ENCODE measurements at regions not wholly inside any gene's neighbourhood (a gene's known extent, or its start where the extent isn't known, plus 50 kb on each side); places are given as distances from the start of the nearest gene placed in this dataset.

- TF ChIP-seq, protein P1, sequence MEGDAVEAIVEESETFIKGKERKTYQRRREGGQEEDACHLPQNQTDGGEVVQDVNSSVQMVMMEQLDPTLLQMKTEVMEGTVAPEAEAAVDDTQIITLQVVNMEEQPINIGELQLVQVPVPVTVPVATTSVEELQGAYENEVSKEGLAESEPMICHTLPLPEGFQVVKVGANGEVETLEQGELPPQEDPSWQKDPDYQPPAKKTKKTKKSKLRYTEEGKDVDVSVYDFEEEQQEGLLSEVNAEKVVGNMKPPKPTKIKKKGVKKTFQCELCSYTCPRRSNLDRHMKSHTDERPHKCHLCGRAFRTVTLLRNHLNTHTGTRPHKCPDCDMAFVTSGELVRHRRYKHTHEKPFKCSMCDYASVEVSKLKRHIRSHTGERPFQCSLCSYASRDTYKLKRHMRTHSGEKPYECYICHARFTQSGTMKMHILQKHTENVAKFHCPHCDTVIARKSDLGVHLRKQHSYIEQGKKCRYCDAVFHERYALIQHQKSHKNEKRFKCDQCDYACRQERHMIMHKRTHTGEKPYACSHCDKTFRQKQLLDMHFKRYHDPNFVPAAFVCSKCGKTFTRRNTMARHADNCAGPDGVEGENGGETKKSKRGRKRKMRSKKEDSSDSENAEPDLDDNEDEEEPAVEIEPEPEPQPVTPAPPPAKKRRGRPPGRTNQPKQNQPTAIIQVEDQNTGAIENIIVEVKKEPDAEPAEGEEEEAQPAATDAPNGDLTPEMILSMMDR (conservative IDR thresholded peaks at IDR 0.05), result no peak
- TF ChIP-seq EZH2 (IDR thresholded peaks at IDR 0.05; ENCODE audit: low read depth), result no peak
Observed at GRCh38 chr9:80699511-80699998, 989.8 kb downstream of the TLE1 start.
